HL-60 (cell line): ENCODE measurements at regions not wholly inside any gene's neighbourhood (a gene's known extent, or its start where the extent isn't known, plus 50 kb on each side); places are given as distances from the start of the nearest gene placed in this dataset.

ENCODE experiments used
- CTCF ChIP-seq: IDR thresholded peaks from one replicate; pipeline ENCODE4 v1.5.1; 2011; ENCODE audit warnings: low read length, control low read depth, inconsistent platforms; ENCODE audit not compliant: insufficient read depth
- GABPA ChIP-seq: IDR thresholded peaks from 2 replicates; pipeline ENCODE4 v1.6.1; 2012; ENCODE audit warnings: low read depth
- POLR2AphosphoS5 ChIP-seq: IDR thresholded peaks from 2 replicates; pipeline ENCODE4 v1.6.1; 2012; ENCODE audit warnings: low read depth
- REST ChIP-seq: IDR thresholded peaks from 2 replicates; pipeline ENCODE4 v1.6.1; 2012; ENCODE audit warnings: low read depth; ENCODE audit not compliant: insufficient replicate concordance
- SPI1 ChIP-seq: IDR thresholded peaks from 2 replicates; pipeline ENCODE4 v1.6.1; 2012; ENCODE audit warnings: low read depth, mild to moderate bottlenecking, borderline replicate concordance

GRCh38 chr1:217182992-217183391 lies 447.9 kb downstream of the GPATCH2 start:
- TF ChIP-seq CTCF (no peak), REST (no peak), POLR2AphosphoS5 (no peak), GABPA (no peak), SPI1 (no peak)
